ENCODE measurements at regions not wholly inside any gene's neighbourhood (a gene's known extent, or its start where the extent isn't known, plus 50 kb on each side); places are given as distances from the start of the nearest gene placed in this dataset.
"Not testable (repeated sequence)": the region's sequence is repeated elsewhere in the genome, so short reads cannot be mapped to it uniquely, and the experiment has no call there.

DNA sequence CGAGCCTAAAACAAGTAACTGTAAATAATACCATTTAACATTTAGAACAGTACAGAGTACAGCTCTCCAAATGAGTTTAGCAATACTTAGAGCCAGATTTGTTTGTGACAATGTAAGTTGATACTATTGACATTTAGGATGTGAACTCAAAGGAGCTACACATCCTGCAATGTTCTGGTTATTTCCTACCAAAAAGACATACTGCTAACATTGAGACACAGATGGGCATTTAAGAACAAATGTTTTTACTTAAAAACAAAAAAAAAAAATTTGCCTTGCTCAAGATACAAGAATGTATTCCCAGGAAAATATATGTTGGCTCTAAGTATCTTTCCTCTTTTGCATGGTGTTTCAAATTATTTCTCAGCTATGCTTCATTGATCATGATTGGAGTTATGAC lies 1464.8 kb upstream of the PRMT6 start:
- Histone ChIP-seq H4K20me1 (no peaks in the 10 kb centered on the region), H3K27ac (no peak overlapping the region), H3K36me3 (no peaks in the 10 kb centered on the region), H3K4me3 (no peak overlapping the region), H3K4me1 (no peaks in the 10 kb centered on the region), H3K4me2 (no peak overlapping the region), H3K9ac (no peak overlapping the region), H3K27me3 (no peaks in the 10 kb centered on the region), H3K9me3 (replicated peaks in 1 of 11) (no peaks in the 10 kb centered on the region)
- no peak for TF ChIP-seq Cebpa-rat (IDR thresholded peaks at IDR 0.05)

- no peak overlapping the region for H3K9ac ChIP-seq
- H3K9me3 ChIP-seq (replicated peaks in 1 of 11): no peaks in the 10 kb centered on the region
- no peak overlapping the region for H3K27ac ChIP-seq
- H4K20me1 ChIP-seq: no peaks in the 10 kb centered on the region
- no peak for TF ChIP-seq Cebpa-rat (IDR thresholded peaks at IDR 0.05)
- no peak overlapping the region for H3K4me2 ChIP-seq
- H3K27me3 ChIP-seq: no peaks in the 10 kb centered on the region
- no peaks in the 10 kb centered on the region for H3K4me1 ChIP-seq
- H3K36me3 ChIP-seq: no peaks in the 10 kb centered on the region
- no peak overlapping the region for H3K4me3 ChIP-seq
Observed at GRCh38 chr1:105608713-105609112, 1447.8 kb upstream of the PRMT6 start.

GRCh38 chr1:105626276-105626987 lies 1430.0 kb upstream of the PRMT6 start:
- Histone ChIP-seq H3K27me3 (no peaks in the 10 kb centered on the region), H3K4me2 (no peak overlapping the region), H3K27ac (no peak overlapping the region), H3K36me3 (no peaks in the 10 kb centered on the region), H4K20me1 (no peaks in the 10 kb centered on the region), H3K4me1 (no peaks in the 10 kb centered on the region), H3K4me3 (no peak overlapping the region), H3K9ac (no peak overlapping the region), H3K9me3 (replicated peaks in 1 of 11) (peaks cover 0 to 11% (median 6%) of the 10 kb centered on the region in 11 experiments; a peak in 15 of 22 replicates)
- no peak for TF ChIP-seq Cebpa-rat (IDR thresholded peaks at IDR 0.05)

DNA sequence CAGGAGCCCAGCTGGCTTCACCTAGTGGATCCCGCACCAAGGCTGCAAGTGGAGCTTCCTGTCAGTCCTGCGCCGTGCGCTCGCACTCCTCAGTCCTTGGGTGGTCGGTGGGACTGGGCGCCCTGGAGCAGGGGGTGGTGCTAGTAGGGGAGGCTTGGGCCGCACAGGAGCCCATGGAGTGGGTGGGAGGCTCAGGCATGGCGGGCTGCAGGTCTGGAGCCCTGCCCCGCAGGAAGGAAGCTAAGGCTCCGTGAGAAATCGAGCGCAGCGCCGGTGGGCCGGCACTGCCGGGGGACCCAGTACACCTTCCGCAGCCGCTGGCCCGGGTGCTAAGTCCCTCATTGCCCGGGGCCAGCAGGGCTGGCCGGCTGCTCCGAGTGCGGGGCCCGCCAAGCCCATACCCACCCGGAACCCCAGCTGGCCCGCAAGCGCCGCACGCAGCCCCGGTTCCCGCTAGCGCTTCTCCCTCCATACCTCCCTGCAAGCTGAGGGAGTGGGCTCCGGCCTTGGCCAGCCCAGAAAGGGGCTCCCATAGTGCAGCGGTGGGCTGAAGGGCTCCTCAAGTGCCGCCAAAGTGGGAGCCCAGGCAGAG lies 1425.2 kb upstream of the PRMT6 start:
- H3K27ac ChIP-seq, H3K4me1 ChIP-seq, H3K4me3 ChIP-seq, H3K4me2 ChIP-seq, H3K36me3 ChIP-seq, H4K20me1 ChIP-seq, H3K9ac ChIP-seq, H3K27me3 ChIP-seq: not testable (repeated sequence)
- H3K9me3 ChIP-seq (replicated peaks in 1 of 11): peaks cover 0 to 18% (median 8%) of the 10 kb centered on the region in 11 experiments; a peak in 15 of 22 replicates

DNA sequence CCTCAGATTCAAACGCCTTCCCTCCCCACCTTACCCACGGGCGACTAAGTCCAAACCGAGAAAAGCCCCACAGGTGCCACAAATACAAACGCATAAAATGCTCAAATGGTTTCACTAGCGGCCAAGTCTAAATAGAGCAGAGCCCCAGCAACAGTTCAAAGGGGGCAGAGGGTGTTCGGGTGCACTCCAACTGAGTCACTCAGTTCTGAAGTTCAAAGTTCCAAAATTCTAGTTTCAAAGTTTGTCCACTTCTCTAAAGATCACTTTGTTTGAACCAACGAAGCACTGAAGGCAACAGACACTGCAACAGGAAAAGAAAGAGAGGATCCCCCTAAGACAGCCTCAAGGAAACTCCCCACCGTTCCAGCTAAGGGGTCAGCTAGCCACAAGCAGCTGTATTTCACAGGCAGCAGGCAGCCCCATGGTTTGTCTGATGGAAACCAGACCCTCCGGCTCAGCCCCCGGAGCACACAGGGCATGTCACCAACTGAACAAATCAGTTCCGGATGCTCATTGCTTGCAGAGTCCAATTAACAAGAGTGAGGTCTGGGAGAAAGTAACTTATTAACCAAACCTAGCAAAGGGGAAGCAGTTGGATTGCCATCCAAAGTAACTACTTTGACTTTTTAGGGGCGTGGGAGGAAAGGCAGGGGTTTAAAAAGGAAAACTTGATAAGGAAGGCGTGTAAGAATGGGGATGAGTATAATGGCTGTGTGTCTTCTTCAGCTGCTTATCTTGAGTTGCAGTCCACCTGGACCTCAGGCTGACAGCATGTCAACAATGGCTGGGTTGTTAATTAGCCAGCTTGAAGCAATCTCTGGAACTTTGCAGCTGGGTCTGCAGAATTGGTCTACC lies 1423.9 kb upstream of the PRMT6 start:
- no peak for TF ChIP-seq Cebpa-rat (IDR thresholded peaks at IDR 0.05)
- H3K9me3 ChIP-seq (replicated peaks in 1 of 11): peaks cover 0 to 18% (median 8%) of the 10 kb centered on the region in 11 experiments; a peak in 15 of 22 replicates
- no peak overlapping the region for H3K4me3 ChIP-seq

GRCh38 chr1:105636052-105636451 lies 1420.4 kb upstream of the PRMT6 start:
- Histone ChIP-seq H3K36me3 (no peaks in the 10 kb centered on the region), H3K9me3 (replicated peaks in 1 of 11) (peaks cover 0 to 15% (median 4%) of the 10 kb centered on the region in 11 experiments; a peak in 13 of 22 replicates), H4K20me1 (no peaks in the 10 kb centered on the region), H3K4me2 (no peak overlapping the region), H3K27me3 (no peaks in the 10 kb centered on the region), H3K4me1 (no peaks in the 10 kb centered on the region), H3K4me3 (no peak overlapping the region), H3K9ac (no peak overlapping the region), H3K27ac (no peak overlapping the region)
- no peak for TF ChIP-seq Cebpa-rat (IDR thresholded peaks at IDR 0.05)

More for the DNA sequence above, 1423.9 kb upstream of the PRMT6 start:
- H4K20me1 ChIP-seq: no peaks in the 10 kb centered on the region
- H3K27ac ChIP-seq: no peak overlapping the region
- H3K9ac ChIP-seq: no peak overlapping the region
- no peaks in the 10 kb centered on the region for H3K36me3 ChIP-seq
- H3K27me3 ChIP-seq: no peaks in the 10 kb centered on the region
- no peaks in the 10 kb centered on the region for H3K4me1 ChIP-seq
- H3K4me2 ChIP-seq: no peak overlapping the region

DNA sequence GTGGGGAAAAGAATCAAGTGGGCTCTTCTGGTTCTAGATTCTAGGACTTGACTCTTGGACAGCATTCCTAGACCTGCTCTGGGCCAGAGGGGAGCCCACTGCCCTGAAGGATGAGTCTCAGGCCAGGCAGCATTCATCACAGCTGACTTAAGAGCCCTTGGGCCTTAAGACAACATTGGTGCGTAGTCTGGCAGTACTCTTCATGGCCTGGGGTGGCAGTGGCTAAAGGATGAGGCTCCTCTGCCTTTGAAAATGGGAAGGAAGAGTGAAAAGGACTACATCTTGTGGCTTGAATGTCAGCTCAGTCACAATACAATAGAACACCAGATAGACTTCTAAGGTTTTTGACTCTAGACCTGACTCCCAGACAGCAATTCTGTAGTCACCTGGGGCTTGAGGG lies 1415.1 kb upstream of the PRMT6 start:
- no peaks in the 10 kb centered on the region for H3K36me3 ChIP-seq
- no peak overlapping the region for H3K9ac ChIP-seq
- no peaks in the 10 kb centered on the region for H3K9me3 ChIP-seq (replicated peaks in 1 of 11)
- H3K4me3 ChIP-seq: no peak overlapping the region
- H3K4me2 ChIP-seq: no peak overlapping the region
- H3K27me3 ChIP-seq: no peaks in the 10 kb centered on the region
- no peaks in the 10 kb centered on the region for H4K20me1 ChIP-seq
- TF ChIP-seq Cebpa-rat (IDR thresholded peaks at IDR 0.05): no peak
- no peaks in the 10 kb centered on the region for H3K4me1 ChIP-seq
- H3K27ac ChIP-seq: no peak overlapping the region

- no peaks in the 10 kb centered on the region for H3K36me3 ChIP-seq
- H3K4me2 ChIP-seq: no peak overlapping the region
- no peaks in the 10 kb centered on the region for H3K27me3 ChIP-seq
- no peaks in the 10 kb centered on the region for H3K9me3 ChIP-seq (replicated peaks in 1 of 11)
- no peak overlapping the region for H3K9ac ChIP-seq
- H3K4me1 ChIP-seq: no peaks in the 10 kb centered on the region
- H4K20me1 ChIP-seq: no peaks in the 10 kb centered on the region
- H3K27ac ChIP-seq: no peak overlapping the region
- H3K4me3 ChIP-seq: no peak overlapping the region
- TF ChIP-seq Cebpa-rat (IDR thresholded peaks at IDR 0.05): no peak
Observed at GRCh38 chr1:105652109-105652508, 1404.4 kb upstream of the PRMT6 start.

DNA sequence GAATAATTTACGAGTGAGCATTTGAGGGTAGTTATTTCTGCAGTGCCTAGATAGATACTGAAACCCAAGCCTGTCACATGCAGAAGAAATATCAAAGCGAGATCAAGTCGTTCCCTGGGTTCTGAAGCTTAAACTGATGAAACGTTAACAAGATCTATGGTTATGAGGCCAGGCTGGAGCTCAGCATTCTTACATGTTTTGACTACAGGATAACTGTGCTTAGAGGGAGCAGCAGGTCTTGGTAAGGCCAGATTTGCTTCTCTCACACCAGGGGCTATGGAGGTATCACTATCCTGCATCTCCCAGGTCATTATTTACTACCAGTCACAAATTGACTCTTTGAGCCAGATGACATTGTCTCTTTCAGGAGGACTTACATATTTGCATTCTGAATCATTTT lies 1401.4 kb upstream of the PRMT6 start:
- TF ChIP-seq Cebpa-rat (IDR thresholded peaks at IDR 0.05): no peak
- no peaks in the 10 kb centered on the region for H3K27me3 ChIP-seq
- no peak overlapping the region for H3K9ac ChIP-seq
- no peak overlapping the region for H3K4me3 ChIP-seq
- H3K9me3 ChIP-seq (replicated peaks in 1 of 11): no peaks in the 10 kb centered on the region
- no peak overlapping the region for H3K27ac ChIP-seq
- no peaks in the 10 kb centered on the region for H3K4me1 ChIP-seq
- no peaks in the 10 kb centered on the region for H4K20me1 ChIP-seq
- no peak overlapping the region for H3K4me2 ChIP-seq
- no peaks in the 10 kb centered on the region for H3K36me3 ChIP-seq
